ENCODE measurements at regions not wholly inside any gene's neighbourhood (a gene's known extent, or its start where the extent isn't known, plus 50 kb on each side); places are given as distances from the start of the nearest gene placed in this dataset.

DNA sequence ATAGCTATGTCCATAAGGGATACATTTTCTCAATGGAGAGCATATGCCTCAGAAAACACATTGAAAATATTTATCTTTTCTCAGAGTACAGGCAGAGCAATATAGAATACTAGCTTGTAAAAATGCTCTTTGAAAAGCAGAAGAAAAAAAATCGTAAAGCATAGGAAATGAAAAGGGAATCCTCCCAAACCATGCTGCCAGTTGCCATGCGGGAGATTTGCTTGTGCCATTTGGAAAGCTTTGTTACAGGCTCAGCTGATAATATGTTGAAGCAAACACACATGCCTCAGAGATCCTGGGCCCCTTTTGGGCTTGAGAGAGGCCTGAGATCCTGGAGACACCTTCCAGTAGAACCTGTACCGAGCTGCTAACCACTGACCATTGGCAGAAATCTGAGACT, 697.1 kb downstream of the BCL11A start:
- TF ChIP-seq EZH2phosphoT487 (conservative IDR thresholded peaks at IDR 0.05; ENCODE audit: low read length), result no peak
- TF ChIP-seq, protein P1, sequence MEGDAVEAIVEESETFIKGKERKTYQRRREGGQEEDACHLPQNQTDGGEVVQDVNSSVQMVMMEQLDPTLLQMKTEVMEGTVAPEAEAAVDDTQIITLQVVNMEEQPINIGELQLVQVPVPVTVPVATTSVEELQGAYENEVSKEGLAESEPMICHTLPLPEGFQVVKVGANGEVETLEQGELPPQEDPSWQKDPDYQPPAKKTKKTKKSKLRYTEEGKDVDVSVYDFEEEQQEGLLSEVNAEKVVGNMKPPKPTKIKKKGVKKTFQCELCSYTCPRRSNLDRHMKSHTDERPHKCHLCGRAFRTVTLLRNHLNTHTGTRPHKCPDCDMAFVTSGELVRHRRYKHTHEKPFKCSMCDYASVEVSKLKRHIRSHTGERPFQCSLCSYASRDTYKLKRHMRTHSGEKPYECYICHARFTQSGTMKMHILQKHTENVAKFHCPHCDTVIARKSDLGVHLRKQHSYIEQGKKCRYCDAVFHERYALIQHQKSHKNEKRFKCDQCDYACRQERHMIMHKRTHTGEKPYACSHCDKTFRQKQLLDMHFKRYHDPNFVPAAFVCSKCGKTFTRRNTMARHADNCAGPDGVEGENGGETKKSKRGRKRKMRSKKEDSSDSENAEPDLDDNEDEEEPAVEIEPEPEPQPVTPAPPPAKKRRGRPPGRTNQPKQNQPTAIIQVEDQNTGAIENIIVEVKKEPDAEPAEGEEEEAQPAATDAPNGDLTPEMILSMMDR (IDR thresholded peaks at IDR 0.05; ENCODE audit: insufficient read depth, low read length, poor library complexity, severe bottlenecking), result no peak
- no peak overlapping the region for H3K27ac ChIP-seq (ENCODE audit: low read depth, low read length)

DNA sequence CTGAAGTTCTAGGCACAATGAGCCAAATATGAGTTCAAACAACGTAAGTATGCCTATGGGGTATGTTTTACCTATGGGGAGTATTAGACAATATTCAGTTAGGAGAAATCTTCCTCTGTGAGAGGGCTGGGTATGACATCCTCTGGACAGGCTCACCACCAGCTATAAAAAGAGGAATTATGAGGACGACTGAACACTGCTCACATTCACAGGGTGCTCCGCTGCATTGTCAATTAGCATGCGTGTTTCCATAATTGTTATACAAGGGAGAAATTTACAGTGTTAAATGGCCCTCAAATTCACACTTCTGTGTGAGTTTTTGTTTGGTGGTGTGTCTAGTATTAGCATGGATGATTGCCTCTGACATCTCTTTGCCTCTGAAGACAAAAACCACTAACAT, 700.4 kb downstream of the BCL11A start:
- Histone ChIP-seq H3K27ac (ENCODE audit: low read depth, low read length) (no peak overlapping the region), H3K4me3 (ENCODE audit: insufficient read depth, low read length, poor library complexity, severe bottlenecking) (no peak overlapping the region), H3K9me3 (ENCODE audit: insufficient read depth, low read length) (no peaks in the 10 kb centered on the region), H3K4me2 (ENCODE audit: low read depth, low read length, poor library complexity, severe bottlenecking) (no peak overlapping the region), H3K36me3 (ENCODE audit: low read length) (no peaks in the 10 kb centered on the region), H3K9ac (ENCODE audit: low read length) (no peak overlapping the region), H3K79me2 (ENCODE audit: insufficient read depth, low read length) (no peaks in the 10 kb centered on the region), H4K20me1 (ENCODE audit: low read depth, low read length) (no peaks in the 10 kb centered on the region), H2AFZ (ENCODE audit: low read depth, low read length, severe bottlenecking) (no peak overlapping the region), H3K9me2 (replicated peaks; ENCODE audit: insufficient read depth, low read length) (no peaks in the 10 kb centered on the region), H3F3A (ENCODE audit: insufficient read depth) (no peaks in the 10 kb centered on the region), H3K27me3 (ENCODE audit: low read length) (no peaks in the 10 kb centered on the region)
- TF ChIP-seq, protein P1 (IDR thresholded peaks at IDR 0.05; ENCODE audit: insufficient read depth, low read length, poor library complexity, severe bottlenecking), result no peak
- TF ChIP-seq EZH2phosphoT487 (conservative IDR thresholded peaks at IDR 0.05; ENCODE audit: low read length), result no peak

More for the DNA sequence above, 697.1 kb downstream of the BCL11A start:
- Histone ChIP-seq H3K27me3 (ENCODE audit: low read length) (no peaks in the 10 kb centered on the region), H3K79me2 (ENCODE audit: insufficient read depth, low read length) (no peaks in the 10 kb centered on the region), H3K4me3 (ENCODE audit: insufficient read depth, low read length, poor library complexity, severe bottlenecking) (no peak overlapping the region), H3F3A (ENCODE audit: insufficient read depth) (no peaks in the 10 kb centered on the region), H3K4me2 (ENCODE audit: low read depth, low read length, poor library complexity, severe bottlenecking) (no peak overlapping the region), H2AFZ (ENCODE audit: low read depth, low read length, severe bottlenecking) (no peak overlapping the region), H3K36me3 (ENCODE audit: low read length) (no peaks in the 10 kb centered on the region), H3K9me3 (ENCODE audit: insufficient read depth, low read length) (peaks cover 4% of the 10 kb centered on the region; the same call in 1 of the 2 replicates), H3K9ac (ENCODE audit: low read length) (no peak overlapping the region), H4K20me1 (ENCODE audit: low read depth, low read length) (no peaks in the 10 kb centered on the region), H3K9me2 (replicated peaks; ENCODE audit: insufficient read depth, low read length) (no peaks in the 10 kb centered on the region)

DNA sequence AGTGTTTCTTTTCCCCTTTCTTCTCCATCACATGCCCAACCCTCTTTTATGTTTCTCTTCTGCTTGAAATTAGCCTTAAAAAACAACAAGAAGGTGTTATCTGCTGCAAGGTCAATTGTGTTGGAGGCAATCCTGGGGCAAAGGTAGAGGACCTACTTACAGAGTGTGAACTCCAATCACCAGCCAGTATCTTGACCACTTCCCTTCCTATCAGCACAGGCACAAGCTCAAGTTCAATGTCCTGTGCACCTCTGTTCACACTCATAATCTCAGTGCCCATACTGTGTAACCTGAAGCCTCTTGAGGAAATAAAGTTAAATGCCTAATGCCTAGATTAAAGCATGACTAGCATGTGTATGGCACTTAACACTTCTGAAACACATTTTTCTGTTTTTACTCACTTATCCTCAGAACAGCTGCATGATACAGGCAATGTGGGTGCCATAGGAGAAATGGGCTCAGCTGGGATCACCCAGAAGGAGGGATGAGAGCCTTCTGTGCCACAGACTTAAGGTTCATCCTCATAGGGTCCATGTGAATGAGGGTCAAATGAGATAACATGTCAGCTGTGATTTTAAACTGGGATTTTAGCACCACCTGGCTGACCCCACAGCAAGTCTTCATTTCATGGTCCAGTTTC, 701.5 kb downstream of the BCL11A start:
- Histone ChIP-seq H3K9me3 (ENCODE audit: insufficient read depth, low read length) (no peaks in the 10 kb centered on the region), H3K79me2 (ENCODE audit: insufficient read depth, low read length) (no peaks in the 10 kb centered on the region), H2AFZ (ENCODE audit: low read depth, low read length, severe bottlenecking) (no peak overlapping the region), H3K4me3 (ENCODE audit: insufficient read depth, low read length, poor library complexity, severe bottlenecking) (no peak overlapping the region), H3K36me3 (ENCODE audit: low read length) (no peaks in the 10 kb centered on the region), H3K27ac (ENCODE audit: low read depth, low read length) (no peak overlapping the region), H3K9me2 (replicated peaks; ENCODE audit: insufficient read depth, low read length) (no peaks in the 10 kb centered on the region), H3K27me3 (ENCODE audit: low read length) (no peaks in the 10 kb centered on the region), H3F3A (ENCODE audit: insufficient read depth) (no peaks in the 10 kb centered on the region), H3K4me2 (ENCODE audit: low read depth, low read length, poor library complexity, severe bottlenecking) (no peak overlapping the region), H3K9ac (ENCODE audit: low read length) (no peak overlapping the region), H4K20me1 (ENCODE audit: low read depth, low read length) (no peaks in the 10 kb centered on the region)
- no peak for TF ChIP-seq EZH2phosphoT487 (conservative IDR thresholded peaks at IDR 0.05; ENCODE audit: low read length)
- TF ChIP-seq, protein P1 (IDR thresholded peaks at IDR 0.05; ENCODE audit: insufficient read depth, low read length, poor library complexity, severe bottlenecking), result no peak
